ENCODE measurements at regions not wholly inside any gene's neighbourhood (a gene's known extent, or its start where the extent isn't known, plus 50 kb on each side); places are given as distances from the start of the nearest gene placed in this dataset.

DNA sequence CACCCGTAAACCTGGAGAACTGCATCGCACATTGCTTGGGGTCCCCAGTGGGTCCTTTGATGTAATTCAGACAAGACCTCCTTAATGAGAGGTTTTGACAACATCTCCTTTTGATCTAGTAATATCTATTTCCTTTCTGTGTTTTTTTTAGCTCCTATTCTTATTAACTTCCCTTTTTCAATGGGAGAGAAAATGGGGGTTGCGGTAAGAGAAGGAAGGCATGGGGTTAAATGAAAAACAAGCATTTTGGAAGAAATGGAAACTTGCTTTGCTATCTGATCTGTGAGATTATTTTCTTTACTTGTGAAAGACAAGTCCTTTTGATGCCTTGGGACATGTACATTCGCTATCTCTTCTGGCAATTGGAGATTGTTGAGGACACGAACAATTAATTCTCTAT is 418.6 kb upstream of the MAN1A1 start:
- DNase-seq = no peak
- intact Hi-C loops (cut with DNase I) = no loop called here
- Histone ChIP-seq H3K4me3 (no peak overlapping the region), H3K4me1 (no peaks in the 10 kb centered on the region), H3K27me3 (no peaks in the 10 kb centered on the region), H3K27ac (no peak overlapping the region), H3K9me3 (peaks cover 0 to 4% (median 2%) of the 10 kb centered on the region in 4 donors), H3K36me3 (no peaks in the 10 kb centered on the region)
- WGBS, 2 donors = 59 to 88% methylated on average over 5 of the region's 5 CpGs
- TF ChIP-seq, protein P1, sequence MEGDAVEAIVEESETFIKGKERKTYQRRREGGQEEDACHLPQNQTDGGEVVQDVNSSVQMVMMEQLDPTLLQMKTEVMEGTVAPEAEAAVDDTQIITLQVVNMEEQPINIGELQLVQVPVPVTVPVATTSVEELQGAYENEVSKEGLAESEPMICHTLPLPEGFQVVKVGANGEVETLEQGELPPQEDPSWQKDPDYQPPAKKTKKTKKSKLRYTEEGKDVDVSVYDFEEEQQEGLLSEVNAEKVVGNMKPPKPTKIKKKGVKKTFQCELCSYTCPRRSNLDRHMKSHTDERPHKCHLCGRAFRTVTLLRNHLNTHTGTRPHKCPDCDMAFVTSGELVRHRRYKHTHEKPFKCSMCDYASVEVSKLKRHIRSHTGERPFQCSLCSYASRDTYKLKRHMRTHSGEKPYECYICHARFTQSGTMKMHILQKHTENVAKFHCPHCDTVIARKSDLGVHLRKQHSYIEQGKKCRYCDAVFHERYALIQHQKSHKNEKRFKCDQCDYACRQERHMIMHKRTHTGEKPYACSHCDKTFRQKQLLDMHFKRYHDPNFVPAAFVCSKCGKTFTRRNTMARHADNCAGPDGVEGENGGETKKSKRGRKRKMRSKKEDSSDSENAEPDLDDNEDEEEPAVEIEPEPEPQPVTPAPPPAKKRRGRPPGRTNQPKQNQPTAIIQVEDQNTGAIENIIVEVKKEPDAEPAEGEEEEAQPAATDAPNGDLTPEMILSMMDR (IDR thresholded peaks at IDR 0.05) = no peak
- no peak for TF ChIP-seq EP300 (IDR thresholded peaks at IDR 0.05)
- no peak for TF ChIP-seq POLR2A (IDR thresholded peaks at IDR 0.05)
- TF ChIP-seq POLR2AphosphoS5 (IDR thresholded peaks at IDR 0.05) = no peak

DNA sequence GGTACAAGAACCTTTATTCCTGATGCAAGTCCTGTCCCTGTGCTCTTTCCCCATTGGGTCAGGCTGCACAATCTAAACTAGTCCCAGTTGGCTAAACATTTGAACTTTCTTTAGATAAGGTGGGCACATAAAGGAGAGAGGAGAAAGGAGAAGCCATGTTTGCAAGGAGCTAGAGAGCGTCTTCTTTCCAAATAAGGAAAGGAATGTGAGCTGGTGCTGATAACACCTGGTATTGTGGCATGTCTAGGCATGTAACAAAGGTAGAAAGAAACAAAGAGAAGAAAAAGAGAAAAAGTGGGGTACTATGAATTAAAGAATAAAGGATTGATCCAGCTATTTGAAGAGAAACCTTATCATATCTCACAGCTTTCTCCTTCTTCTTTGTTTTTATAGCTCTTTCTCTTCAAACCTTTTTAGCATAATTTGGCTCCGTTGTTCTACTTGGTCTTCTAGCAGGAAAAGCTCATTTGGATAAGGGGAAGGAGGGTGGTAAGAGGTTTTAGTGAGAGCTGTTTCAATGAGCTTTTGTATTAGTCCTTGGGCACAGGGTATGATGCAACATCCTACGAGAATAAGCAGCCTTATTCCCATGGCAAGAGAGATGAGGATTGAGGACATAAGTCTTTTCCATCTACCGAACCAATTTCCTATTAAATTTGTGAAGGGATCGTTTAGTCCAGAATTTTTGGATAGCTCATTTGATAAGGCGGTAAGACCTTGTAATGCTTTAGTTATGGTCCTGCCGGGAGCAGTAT is 415.5 kb upstream of the MAN1A1 start:
- TF ChIP-seq POLR2AphosphoS5 (IDR thresholded peaks at IDR 0.05) = no peak
- TF ChIP-seq, protein P1 (IDR thresholded peaks at IDR 0.05) = no peak
- TF ChIP-seq POLR2A (IDR thresholded peaks at IDR 0.05) = no peak
- TF ChIP-seq EP300 (IDR thresholded peaks at IDR 0.05) = no peak
- H3K36me3 ChIP-seq = no peaks in the 10 kb centered on the region
- no peak for DNase-seq
- no peaks in the 10 kb centered on the region for H3K4me1 ChIP-seq
- H3K4me3 ChIP-seq = no peak overlapping the region
- WGBS, 2 donors = 87 to 91% methylated on average over 7 of the region's 7 CpGs
- H3K9me3 ChIP-seq = no peaks in the 10 kb centered on the region
- H3K27me3 ChIP-seq = no peaks in the 10 kb centered on the region
- H3K27ac ChIP-seq = no peak overlapping the region
- intact Hi-C loops (cut with DNase I) = no loop called here

DNA sequence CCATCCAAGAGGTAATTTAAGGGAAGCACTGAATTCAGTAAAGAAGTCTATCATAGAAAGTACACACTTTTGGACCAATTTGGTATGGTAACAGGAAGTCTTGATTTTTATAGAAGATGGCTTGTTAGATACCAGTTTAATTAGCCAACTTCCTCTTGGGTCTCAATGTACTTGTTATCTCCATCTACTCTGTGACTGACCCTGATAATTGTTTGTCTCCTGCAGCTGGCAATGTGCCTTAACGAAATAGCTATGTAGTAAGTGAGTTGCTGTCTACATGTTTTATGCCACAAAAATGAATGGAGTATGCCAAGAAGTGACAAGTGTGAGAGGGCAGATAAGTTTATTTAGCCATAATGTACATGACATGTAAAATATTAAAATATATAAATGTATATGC is 410.5 kb upstream of the MAN1A1 start:
- H3K27ac ChIP-seq = no peak overlapping the region
- no peaks in the 10 kb centered on the region for H3K9me3 ChIP-seq
- no peak overlapping the region for H3K4me3 ChIP-seq
- H3K27me3 ChIP-seq = no peaks in the 10 kb centered on the region
- no peaks in the 10 kb centered on the region for H3K4me1 ChIP-seq
- no peak for DNase-seq
- intact Hi-C loops (cut with DNase I) = no loop called here
- 22 to 70% methylated on average over 1 of the region's 1 CpG for WGBS, 2 donors
- no peaks in the 10 kb centered on the region for H3K36me3 ChIP-seq
- no peak for TF ChIP-seq EP300 (IDR thresholded peaks at IDR 0.05)
- TF ChIP-seq POLR2A (IDR thresholded peaks at IDR 0.05) = no peak
- TF ChIP-seq POLR2AphosphoS5 (IDR thresholded peaks at IDR 0.05) = no peak
- TF ChIP-seq, protein P1 (IDR thresholded peaks at IDR 0.05) = no peak

DNA sequence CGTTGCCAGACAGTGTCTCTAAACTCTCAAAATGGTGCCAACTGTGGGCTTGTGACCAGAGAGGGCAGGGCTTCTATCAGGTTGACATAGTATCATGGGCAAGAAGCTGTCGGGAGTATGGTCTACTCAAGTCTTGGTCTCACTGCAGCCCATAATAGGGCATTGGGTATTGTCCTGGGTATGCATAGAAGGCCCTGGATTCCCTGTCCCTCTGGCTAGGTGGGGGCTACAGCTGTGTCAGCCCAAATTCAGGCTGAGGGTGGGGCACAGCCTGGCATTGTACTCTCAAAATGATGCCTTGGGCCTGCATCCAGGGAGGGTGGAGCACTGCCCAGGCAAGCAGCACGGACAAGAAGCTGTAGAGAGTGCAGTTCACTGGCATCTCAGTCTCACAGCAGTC is 408.8 kb upstream of the MAN1A1 start:
- no peak overlapping the region for H3K27ac ChIP-seq
- no peak for DNase-seq
- WGBS, 2 donors = 78 to 86% methylated on average over 3 of the region's 3 CpGs
- no peaks in the 10 kb centered on the region for H3K27me3 ChIP-seq
- H3K4me1 ChIP-seq = no peaks in the 10 kb centered on the region
- H3K4me3 ChIP-seq = no peak overlapping the region
- intact Hi-C loops (cut with DNase I) = no loop called here
- TF ChIP-seq POLR2AphosphoS5 (IDR thresholded peaks at IDR 0.05) (no peak), POLR2A (IDR thresholded peaks at IDR 0.05) (no peak), EP300 (IDR thresholded peaks at IDR 0.05) (no peak)
- TF ChIP-seq, protein P1 (IDR thresholded peaks at IDR 0.05) = no peak
- no peaks in the 10 kb centered on the region for H3K9me3 ChIP-seq
- no peaks in the 10 kb centered on the region for H3K36me3 ChIP-seq

DNA sequence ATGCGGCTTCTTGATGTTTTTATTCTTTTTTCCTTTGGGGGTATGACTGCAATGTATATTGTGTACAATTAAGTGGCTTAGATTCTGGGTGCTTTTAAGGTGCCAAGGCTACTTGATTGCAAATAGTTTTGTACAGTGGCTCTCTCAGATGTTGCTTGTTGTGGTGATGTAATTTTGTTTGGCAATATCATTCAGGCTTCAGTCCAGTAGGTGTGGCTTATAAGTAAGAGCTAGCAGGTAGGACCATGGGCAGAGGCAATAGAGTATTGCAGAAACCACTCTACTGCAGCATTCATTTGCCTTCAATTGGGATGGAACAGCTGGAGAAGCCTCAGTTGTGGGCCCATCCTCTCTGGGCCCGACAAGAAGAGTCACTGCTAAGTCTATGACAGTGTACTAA is 407.9 kb upstream of the MAN1A1 start:
- 81 to 91% methylated on average over 2 of the region's 2 CpGs for WGBS, 2 donors
- Histone ChIP-seq H3K27me3 (no peaks in the 10 kb centered on the region), H3K4me3 (no peak overlapping the region), H3K36me3 (no peaks in the 10 kb centered on the region), H3K4me1 (no peaks in the 10 kb centered on the region), H3K27ac (no peak overlapping the region), H3K9me3 (no peaks in the 10 kb centered on the region)
- no peak for DNase-seq
- intact Hi-C loops (cut with DNase I) = no loop called here
- TF ChIP-seq, protein P1 (IDR thresholded peaks at IDR 0.05) = no peak
- TF ChIP-seq POLR2A (IDR thresholded peaks at IDR 0.05) (no peak), POLR2AphosphoS5 (IDR thresholded peaks at IDR 0.05) (no peak), EP300 (IDR thresholded peaks at IDR 0.05) (no peak)

All from sigmoid colon (tissue), 6 donors.